Activated CD8-positive, alpha-beta memory T cell treated with anti-CD3 and anti-CD28 coated beads for 24 hours (primary cell): ENCODE measurements at regions not wholly inside any gene's neighbourhood (a gene's known extent, or its start where the extent isn't known, plus 50 kb on each side); places are given as distances from the start of the nearest gene placed in this dataset.
"Not testable (repeated sequence)": the region's sequence is repeated elsewhere in the genome, so short reads cannot be mapped to it uniquely, and the experiment has no call there.

ENCODE experiments used
- DNase-seq: peaks from one replicate; pipeline ENCODE4 v3.0.0-alpha.2; 2020

DNA sequence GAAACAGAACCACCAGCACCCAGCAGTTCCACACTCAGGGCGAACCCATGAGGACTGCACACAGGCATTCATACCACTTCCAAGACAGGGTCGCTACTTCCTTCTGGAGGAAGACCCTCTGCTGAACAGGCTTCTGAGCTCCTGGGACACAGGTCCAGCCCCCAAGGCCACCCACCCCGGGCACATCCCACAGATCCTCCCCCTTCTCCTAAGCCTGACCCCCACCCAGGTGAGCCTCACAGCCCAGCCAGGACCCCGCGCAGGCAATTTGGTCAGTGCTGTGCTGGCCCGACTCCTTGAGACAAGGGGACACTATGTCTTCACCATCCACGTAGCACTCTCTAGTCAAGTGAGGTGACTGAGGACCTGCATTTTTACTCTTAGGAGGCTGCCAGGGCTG is 5382.7 kb upstream of the TPTE start:
- not testable (repeated sequence) for DNase-seq

DNA sequence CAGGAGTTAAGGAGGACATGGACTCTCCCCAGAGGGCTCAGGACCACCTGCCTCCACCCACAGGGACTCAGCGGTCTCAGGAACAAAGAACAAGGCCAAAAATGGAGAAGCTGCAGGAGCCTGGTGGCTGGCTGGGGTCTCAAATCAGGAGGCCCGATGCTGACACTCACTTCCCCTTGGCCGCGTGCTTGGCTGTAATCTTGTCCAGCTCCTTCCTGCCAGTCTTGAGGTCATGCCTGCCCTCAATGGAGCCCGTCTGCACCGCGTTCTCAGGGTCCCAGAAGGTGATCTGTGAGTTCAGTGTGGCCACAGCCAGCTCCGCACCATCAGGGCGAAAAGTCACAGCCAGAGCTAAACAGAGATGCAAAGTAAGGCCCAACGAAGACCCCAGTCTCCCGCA is 5381.9 kb upstream of the TPTE start:
- DNase-seq: not testable (repeated sequence)

- not testable (repeated sequence) for DNase-seq
Measured at GRCh38 chr21:5143011-5143410, 5378.4 kb upstream of the TPTE start.

DNA sequence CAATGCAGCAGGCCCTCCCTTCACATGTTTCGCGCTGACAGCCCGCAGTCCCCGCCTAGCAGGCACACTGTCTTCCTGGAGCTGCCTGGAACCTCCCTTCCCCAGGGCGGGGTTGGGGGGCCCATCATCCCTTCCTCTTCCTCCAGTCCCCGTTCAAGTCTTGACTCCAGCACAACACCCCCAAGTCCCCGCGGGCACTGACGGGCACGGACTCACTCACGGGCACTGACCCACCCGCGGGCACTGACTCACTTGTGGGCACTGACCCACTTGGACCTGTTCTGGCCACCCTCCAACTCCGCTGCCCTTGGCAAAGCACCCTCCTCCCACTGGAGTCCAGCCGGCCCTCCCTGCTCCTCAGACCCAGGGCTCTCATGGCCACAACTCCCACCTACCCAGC is 5376.7 kb upstream of the TPTE start:
- DNase-seq: not testable (repeated sequence)

GRCh38 chr21:5147685-5148084 is 5373.7 kb upstream of the TPTE start:
- not testable (repeated sequence) for DNase-seq

GRCh38 chr21:5149222-5149621 is 5372.2 kb upstream of the TPTE start:
- not testable (repeated sequence) for DNase-seq

GRCh38 chr21:5153842-5154640 is 5367.3 kb upstream of the TPTE start:
- not testable (repeated sequence) for DNase-seq

- peak; percentile 90 for DNase-seq
Measured at GRCh38 chr21:5154641-5154982, 5366.8 kb upstream of the TPTE start.

GRCh38 chr21:5162693-5163574 is 5358.4 kb upstream of the TPTE start:
- not testable (repeated sequence) for DNase-seq

DNA sequence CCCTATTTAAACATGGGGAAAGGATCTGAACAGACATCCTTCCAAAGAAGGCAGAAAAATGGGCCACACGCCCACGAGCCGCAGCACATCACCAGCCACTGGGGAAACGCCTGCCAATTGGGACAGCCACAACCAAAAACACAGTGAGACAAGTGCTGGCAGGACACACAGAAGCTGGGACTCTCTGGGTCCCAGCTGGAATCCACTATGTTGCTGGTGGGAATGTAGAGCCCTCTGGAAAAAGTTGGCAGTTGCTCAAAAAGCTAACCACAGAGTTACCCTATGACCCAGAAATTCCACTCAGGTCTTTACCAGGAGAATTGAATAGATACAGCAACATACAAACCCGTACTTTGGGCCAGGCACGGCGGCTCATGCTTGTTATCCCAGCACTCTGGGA is 5355.6 kb upstream of the TPTE start:
- DNase-seq: not testable (repeated sequence)
